ENCODE measurements at regions not wholly inside any gene's neighbourhood (a gene's known extent, or its start where the extent isn't known, plus 50 kb on each side); places are given as distances from the start of the nearest gene placed in this dataset.

DNA sequence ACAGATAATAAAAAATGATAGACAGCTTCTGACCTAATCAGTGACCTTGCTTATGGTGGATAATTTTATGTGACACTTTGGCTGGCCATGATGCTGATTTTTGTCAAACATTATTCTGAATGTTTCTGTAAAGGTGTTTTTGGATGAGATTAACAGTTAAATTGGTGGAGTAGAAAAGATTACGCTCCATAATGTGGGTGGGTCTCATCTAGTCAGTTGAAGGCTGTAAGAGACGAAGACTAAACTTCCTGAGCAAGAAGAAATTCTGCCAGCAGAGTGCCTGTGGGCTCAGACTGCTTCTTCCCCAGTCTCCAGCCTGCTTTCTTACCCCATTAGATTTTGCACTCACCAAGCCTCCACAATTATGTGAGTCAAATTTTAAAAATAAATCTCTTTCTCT lies 214.9 kb upstream of the ITGA4 start:
- DNase-seq (ENCODE audit: low read depth in 2 of 2) = no peak

DNA sequence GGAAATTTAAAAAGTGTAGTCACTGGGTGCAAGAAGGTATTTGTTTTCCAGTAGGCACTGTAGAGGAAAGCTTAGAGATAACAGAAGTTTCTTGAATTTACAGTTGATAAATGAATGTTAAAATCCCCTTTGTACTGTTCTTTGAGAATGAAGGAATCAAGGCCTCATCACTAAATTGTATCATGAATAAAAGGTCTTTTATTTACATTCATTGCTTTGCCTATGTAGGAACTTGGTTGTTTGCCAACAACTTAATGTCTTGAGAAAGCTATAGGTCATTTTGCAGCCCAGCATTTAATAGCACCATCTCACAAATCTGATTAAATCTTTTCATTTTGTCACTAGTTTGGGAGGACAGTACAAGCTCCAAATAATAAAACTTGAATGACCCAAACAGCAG lies 213.9 kb upstream of the ITGA4 start:
- DNase-seq (ENCODE audit: low read depth in 2 of 2) = no peak

DNA sequence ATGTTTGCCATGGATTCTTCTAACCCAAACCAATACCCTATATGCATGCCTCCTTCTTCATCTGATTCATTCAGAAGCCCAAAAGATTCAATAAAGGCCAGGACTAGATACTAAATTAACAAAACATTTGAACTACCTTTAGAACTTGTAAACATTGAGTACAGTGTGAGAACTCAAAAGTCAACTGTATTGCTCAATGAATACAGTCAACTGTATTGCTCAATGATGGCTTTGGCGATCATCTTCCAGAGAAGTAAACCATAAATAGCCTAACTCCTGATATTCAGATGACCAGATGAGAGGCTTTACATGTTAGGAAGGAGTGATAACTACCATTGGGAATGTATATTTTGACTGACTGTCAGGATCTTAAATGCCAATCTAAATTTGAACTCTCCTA lies 206.5 kb upstream of the ITGA4 start:
- no peak for DNase-seq (ENCODE audit: low read depth in 2 of 2)

DNA sequence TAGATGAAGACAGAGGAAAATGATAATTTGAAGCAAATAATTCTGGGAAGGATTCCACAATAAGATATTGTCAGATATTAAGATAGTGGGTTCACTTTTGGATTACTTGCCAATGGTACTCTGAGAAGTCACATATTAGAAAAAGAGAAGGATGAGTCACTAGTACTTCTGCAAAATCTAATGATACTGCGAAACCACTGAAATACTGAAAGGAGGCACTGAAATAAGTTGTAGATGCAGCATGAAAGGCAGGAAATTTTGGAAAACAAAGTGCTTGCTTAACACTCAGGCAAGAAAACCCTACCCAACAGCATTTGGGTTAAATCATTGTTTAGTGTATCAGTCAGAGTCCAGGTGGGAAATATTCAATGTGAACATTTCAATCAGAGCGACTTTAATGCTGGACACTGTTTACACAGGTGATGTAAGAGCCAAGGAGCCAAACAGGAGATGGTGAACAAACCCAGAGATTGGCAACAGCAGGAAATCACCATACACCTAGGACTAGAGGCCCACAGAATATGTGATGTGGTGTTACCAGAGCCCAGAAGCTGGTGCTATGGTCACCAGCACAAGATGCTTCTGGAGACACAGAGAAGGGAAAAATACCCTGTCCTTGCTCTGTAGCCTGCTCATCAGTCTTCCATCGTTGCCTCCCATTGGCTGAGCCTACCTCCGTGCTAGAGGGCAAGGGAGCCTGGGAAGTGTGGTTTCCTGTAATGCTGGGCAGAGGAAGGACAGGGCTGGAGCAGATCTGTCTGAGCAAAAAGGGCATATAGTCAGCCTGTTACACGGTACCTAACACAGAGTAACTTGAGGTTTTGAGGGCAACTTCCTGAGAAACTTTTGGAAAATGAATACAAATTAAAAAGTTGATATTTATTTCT lies 204.7 kb upstream of the ITGA4 start:
- no peak for DNase-seq (ENCODE audit: low read depth in 2 of 2)

DNA sequence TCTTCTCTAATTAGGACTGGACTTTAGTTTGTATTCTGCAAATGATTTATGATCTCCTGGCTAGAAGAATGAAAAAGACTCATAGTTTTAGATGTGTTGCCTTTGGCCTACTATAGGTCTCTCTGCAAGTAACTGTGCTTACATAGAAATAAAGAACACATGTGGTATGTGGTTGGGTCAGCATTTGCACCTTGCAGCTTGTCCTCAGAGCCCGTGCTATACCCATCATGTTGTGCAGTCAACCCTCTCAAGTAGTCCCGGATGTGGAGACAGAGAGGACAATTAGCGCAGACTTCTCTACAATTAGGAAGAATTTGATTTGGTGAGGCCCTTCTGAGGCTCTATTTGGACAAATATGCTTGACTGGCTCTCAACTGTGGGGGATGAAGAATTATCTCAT lies 203.7 kb upstream of the ITGA4 start:
- no peak for DNase-seq (ENCODE audit: low read depth in 2 of 2)

DNA sequence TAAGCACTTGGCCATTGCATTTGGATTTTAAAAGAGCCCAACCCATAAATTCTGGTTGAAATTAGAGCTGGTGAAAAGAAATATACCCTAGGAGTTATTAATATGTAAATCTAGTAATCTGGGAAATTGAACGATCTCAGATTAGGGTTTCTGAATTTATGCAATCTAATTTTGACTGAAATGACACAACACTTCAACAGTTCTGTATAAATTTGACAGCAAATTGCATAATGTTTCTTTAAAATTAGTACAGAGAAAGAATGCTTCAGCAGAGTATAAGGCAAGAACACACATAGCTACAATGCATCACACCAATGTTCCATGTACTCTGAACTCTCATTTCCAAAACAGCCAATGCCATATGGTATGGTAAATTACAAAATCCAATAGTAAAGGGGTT lies 201.5 kb upstream of the ITGA4 start:
- DNase-seq (ENCODE audit: low read depth in 2 of 2) = no peak

DNA sequence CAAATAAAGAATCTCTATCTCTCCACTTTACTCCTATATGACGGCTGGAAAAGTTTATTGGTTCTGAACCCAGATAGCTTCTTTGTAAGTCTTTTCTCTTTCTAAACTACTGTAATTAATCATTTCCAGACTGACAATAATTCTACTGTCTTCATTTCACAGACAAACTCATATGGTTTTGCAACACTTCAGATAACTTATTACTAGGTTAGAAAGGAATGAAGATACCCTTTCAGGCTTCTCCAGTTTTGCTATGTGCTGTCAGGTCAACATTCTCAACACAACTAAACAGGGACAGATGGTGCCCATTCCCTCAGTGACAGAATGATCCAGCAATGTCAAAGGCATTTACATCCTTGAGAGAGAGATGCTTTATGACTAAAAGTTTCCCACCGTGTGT lies 198.5 kb upstream of the ITGA4 start:
- DNase-seq (ENCODE audit: low read depth in 2 of 2) = peak; percentile 90 to 91

DNA sequence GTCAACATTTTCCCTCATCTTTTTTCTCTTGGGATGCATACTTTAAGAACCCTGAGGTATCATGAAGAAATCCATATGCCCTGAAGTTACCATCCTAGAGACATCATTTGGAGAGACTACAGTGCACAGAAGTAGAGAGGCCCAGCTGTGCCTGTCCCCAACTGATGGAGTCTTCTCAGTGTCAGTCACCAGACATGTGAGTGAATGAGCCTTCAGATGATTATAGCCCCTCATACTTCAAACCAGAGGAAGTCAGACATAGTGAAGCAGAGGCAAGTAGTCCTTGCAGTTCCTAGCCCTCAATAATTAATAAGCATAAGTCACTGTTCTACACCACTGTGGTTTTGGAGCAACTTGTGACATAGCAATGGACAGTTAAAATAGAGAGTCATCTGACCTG lies 194.4 kb upstream of the ITGA4 start:
- no peak for DNase-seq (ENCODE audit: low read depth in 2 of 2)

DNA sequence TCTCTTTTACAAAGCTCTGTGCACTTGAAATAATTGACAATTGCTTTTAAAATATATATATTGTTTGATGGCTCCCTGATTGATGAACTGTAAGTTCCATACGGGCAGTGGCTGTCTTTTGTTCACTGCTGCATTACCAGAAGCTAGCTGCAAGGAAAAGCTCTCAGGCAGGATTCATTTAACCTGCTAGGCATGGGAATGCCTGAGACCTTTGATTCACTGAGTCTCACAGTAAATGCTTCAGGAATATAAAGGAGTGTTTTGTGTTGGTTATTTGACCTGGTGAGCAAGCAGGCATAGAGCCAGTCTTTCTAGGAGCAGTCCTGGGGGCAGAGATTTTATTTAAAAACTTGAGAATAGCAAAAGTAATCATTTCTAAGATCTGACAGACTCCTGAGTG lies 193.2 kb upstream of the ITGA4 start:
- no peak for DNase-seq (ENCODE audit: low read depth in 2 of 2)

DNA sequence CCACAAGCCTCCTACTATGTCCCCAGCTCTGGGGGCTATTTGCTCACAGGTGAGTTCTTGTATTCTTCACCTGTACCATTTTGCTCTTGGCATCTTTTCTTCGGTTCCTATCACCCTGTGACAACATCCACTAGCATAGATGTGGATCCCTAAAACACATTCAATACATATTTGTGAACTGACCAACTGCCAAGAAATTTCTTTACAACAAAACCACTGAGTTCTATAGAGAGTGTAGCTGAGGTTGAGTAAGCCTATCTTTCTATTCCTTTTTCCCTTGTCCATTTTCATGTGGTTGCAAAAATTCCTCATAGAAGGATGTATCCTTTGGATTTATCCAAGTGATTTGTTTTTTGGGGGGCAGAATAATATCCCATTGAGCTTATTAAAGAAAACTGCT lies 192.7 kb upstream of the ITGA4 start:
- DNase-seq (ENCODE audit: low read depth in 2 of 2) = peak; percentile 30

DNA sequence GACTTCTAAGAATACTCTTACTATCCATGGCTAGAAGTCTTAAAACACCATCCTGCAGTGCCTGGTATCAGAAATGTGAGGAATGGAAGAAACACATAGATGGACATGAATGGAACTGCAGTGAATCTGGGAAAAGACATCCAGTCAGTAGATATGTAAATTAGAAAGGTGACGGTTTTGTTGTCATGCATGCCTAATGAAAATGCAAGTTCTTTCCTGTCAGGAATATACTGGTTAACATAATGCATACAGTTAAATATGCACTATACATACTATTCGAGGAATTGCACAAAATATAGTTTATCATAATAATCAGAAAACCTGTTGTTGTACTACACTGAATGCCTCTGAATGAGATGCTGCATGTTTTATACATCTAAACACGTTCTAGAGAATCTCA lies 190.6 kb upstream of the ITGA4 start:
- no peak for DNase-seq (ENCODE audit: low read depth in 2 of 2)

DNA sequence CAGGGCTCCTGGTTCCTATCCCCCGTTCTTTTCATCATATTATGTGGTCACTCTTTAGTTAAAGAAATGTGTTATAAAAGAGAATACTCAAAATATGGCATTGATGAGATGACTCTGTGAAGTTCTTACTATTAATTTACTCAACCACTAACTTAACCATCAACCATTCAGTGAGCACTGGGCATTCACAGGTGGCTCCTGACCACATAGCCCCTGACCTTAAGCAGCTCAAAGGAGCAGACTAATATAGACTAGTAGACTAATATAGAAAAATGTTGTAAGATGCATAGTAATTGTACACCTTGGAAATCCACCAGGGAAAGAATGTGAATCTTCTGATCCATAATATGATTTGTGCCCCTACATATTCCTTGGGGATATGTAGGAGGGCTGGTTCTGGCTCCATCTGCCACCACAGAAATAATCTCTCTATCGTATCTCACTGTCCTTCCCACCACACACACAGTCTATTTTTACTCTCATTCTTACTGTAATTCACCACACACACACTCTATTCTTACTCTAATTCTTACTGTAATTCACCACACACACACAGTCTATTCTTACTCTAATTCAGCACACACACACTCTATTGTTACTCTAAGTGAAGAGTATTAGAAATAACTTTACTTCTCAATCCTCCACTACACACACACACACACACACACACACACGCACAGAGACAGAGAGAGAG lies 188.9 kb upstream of the ITGA4 start:
- no peak for DNase-seq (ENCODE audit: low read depth in 2 of 2)

DNA sequence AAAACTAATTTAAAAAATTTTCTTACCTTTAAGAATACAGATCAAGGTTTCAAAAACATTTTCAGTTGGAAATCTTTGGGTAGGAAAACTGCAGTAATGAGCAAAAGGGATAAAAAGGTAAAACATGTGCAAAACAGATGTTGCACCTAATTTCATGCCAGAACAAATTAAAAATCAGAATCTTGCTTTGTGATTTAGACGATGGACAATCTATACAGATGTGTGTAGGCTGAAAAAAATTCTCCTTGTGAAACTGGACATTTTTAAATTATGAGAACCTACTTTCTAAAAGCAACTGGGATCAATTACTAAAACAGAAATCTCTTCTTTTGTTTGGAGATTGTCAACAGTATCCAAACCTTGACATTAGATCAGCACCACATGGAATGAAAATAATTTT lies 183.2 kb upstream of the ITGA4 start:
- peak in 1 of 2 experiments; percentile 21 for DNase-seq (ENCODE audit: low read depth in 2 of 2)

DNA sequence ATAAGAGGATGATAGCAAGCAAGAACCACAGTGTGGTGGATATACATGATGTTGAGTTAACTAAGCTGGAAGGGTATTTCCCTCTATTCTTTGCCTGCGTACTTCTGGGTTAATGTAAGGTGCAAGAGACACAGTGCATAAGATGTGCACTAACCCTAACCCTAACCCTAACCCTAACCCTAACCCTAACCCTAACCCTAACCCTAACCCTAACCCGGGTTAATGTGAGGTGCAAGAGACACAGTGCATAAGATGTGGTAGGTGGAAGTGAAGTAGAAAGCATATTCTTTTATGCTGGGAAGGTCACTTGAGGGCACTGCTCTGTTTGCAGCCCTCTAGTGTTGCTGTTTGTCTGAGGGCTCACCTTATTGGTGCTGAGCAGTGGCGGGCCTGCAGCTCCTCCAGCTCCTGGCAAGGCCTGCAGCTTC lies 181.5 kb upstream of the ITGA4 start:
- no peak for DNase-seq (ENCODE audit: low read depth in 2 of 2)

DNA sequence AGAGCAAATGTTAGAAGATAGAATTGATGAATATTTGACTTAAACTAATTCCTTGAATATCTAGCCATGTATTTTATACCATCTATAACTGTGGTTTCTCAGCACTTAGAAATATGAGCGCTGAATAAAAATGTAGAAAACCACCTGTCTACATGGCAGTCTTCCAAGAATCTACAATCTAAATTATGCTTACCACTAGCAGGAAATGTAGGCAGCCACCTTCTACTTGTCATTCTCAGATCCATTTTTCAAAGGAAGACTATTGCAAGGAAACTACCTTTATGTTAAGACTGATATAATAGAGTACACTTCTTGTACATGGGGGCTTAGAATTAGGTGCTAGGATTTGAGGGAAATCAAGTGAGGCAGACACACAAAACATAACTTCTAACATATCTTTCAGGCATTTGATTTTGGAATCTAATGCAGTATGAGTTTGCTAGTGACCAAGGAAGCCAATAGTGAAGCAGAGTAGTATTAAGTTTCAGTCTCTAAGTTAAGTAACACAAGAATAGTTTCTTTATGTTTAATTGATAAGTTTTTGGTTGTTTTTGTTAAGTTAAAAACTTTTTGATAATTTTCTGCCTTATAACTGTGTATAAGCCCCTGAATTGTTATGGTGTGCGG lies 175.9 kb upstream of the ITGA4 start:
- no peak for DNase-seq (ENCODE audit: low read depth in 2 of 2)

DNA sequence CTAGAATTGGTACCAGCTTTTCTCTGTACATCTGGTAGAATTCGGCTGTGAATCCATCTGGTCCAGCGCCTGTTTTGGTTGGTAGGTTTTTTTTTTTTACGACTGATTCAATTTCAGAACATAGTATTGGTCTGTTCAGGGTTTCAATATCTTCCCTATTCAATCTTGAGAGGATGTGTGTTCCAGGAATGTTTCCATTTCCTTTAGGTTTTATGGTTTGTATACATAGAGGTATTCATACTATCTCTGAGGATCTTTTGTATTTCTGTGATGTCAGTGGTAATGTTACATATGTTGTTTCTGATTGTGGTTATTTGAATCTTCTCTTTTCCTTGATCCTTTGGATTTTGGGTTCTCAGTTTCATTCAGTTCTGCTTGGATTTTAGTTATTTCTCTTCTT lies 172.1 kb upstream of the ITGA4 start:
- no peak for DNase-seq (ENCODE audit: low read depth in 2 of 2)

DNA sequence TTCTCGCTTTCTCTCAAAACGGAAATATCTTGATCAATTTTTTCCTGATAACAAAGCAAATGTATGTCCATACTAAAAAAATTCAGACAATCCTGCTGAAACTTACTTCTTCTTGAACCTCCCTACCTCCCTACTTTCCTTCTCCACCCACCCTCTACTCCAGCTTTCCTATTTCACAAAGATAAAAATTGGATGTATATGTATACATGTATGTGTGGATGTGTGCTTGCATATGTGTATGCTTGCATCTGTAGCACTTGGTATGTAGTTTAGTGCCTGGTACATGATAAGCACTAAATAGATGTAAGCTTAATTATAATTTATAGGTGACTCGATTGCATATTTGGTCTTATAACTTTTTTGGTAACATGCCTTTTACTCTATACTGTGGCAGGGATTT lies 167.5 kb upstream of the ITGA4 start:
- DNase-seq (ENCODE audit: low read depth in 2 of 2) = no peak

DNA sequence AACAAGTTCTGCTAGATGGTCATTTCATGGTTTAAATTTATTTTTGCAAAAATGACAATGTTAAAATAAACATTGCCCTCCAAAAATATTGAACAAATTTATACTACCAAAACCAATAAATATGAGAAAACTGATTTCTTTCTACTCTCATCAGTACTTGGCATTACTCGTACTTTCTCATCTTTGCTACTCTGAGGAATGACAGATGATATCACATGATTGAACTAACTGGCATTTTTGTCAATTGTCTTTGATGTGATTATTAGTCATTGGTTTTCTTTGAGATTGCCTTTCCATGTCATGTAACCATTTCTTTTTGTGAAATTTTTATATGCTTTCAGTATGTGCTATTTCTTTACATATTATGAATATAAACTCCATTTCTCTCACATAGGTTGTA lies 167.0 kb upstream of the ITGA4 start:
- DNase-seq (ENCODE audit: low read depth in 2 of 2) = no peak

DNA sequence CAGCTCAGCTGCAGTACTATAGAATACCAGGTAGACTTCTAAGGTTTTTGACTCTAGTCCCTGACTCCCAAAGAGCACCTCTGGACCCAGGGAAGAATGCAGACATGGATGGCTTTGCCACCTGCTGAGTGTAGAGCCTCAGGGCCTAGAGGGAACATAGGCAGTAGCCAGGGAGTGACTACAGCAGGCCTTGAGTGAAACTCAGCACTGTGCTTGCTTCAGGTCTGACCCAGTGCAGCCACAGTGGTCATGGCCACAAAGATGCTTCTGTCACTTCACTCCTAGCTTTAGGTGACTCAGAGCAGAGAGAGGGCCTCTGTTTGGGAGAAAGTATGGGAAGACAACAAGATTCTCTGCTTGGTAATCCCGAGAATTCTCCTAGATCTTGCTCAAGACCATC lies 162.2 kb upstream of the ITGA4 start:
- no peak for DNase-seq (ENCODE audit: low read depth in 2 of 2)

DNA sequence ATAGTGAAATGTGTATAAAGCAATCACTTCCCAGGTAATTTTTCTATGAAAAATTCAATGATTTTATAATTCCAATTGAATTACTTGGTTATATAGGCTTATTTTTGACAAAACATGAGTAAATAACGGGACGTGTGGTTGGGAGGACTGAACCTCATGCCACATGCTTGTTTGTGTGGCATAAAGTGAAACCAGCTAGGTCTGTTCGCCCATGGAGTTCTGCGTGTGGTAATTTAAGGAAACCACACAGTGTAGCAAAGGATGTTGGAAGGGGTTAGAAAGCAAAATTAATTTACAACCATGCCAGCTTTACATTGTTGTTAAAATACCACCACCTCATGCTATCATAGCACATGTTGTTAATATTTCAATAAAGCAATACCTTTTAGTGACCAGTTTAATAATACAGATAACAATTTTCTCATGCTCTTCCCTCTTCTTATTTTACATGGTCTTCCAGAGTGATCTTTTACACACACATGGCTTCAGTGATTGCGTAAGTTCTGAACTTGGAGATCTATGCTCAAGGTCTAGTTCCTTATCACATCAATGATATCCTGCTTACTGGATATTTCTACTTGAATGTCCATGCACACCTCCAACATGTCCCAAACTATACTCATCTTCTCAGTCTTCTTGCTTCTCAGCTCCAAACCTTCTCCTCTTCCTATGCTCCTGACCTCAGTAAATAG lies 156.4 kb upstream of the ITGA4 start:
- DNase-seq (ENCODE audit: low read depth in 2 of 2) = no peak

DNA sequence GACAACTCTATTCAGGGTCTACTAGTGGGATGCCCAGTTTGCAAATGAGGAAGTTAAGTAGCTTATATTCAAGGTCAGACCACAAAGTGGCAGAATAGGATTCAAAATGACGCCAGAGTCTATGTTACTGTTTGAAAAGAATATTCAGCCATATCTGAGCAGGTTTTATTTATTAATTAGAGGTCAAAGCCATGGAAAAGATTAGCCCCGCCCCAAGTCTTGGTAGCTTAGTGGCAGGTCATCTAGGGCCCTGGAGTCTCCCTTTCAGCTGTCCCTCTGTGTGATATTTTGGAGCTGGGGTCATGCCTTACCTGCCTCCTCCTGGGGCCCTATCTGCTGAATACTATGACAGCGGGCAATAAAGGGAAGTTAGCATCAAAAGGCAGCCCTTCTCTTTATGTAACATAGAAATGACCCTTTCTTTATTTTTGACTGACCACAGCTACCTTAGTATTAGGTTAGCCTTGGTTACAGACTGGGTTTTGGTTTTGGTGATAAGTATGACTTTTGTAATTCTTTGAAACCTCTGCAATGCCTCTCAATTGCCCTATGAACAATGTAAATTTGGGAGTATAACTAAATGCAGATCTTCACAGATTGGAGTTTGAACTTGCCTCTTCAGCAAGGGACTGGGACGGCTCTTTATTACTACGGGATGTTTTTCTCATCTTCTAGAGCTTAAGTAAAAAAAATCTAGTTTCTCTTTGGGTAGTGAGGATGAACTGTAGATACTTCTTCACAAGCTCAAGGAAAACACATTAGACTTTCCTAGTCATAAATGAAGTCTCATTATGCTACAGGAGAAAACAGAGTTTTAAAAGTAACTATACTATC lies 153.0 kb upstream of the ITGA4 start:
- DNase-seq (ENCODE audit: low read depth in 2 of 2) = no peak

All from fibroblast of skin of left biceps (primary cell).